Progenitor cell of endocrine pancreas (in vitro differentiated cells): ENCODE measurements at regions not wholly inside any gene's neighbourhood (a gene's known extent, or its start where the extent isn't known, plus 50 kb on each side); places are given as distances from the start of the nearest gene placed in this dataset.
A peak's percentile ranks its signal among the peaks of the same experiment; 100 is the strongest.

Experiments
- DNase-seq: peaks from one replicate; pipeline ENCODE4 v3.0.0; 2021; ENCODE audit warnings: low spot score; ENCODE audit not compliant: unreplicated experiment
- H3K27ac Mint-ChIP-seq: 2 replicates; pipeline ENCODE4 v1.8.0; 2021; ENCODE audit warnings: mild to moderate bottlenecking, moderate library complexity, mixed read lengths
- H3K27me3 Mint-ChIP-seq: 2 replicates; pipeline ENCODE4 v1.8.0; 2021; ENCODE audit warnings: mixed read lengths
- H3K36me3 Mint-ChIP-seq: 2 replicates; pipeline ENCODE4 v1.8.0; 2022; ENCODE audit warnings: mixed read lengths; ENCODE audit not compliant: insufficient read depth
- H3K4me1 Mint-ChIP-seq: 2 replicates; pipeline ENCODE4 v1.8.0; 2021; ENCODE audit warnings: low read depth, mixed read lengths
- H3K4me3 Mint-ChIP-seq: 2 replicates; pipeline ENCODE4 v1.8.0; 2021; ENCODE audit warnings: low read depth, mild to moderate bottlenecking, moderate library complexity, mixed read lengths
- H3K9me3 Mint-ChIP-seq: 2 replicates; pipeline ENCODE4 v1.8.0; 2021; ENCODE audit warnings: low read depth, mixed read lengths
- TF ChIP-seq, protein P1 (sequence below): fragments of 200-600 bp; sonication (generic); IDR thresholded peaks from one replicate; pipeline ENCODE4 v1.5.0; 2021; ENCODE audit warnings: antibody characterized with exemption, mild to moderate bottlenecking; ENCODE audit not compliant: unreplicated experiment

DNA sequence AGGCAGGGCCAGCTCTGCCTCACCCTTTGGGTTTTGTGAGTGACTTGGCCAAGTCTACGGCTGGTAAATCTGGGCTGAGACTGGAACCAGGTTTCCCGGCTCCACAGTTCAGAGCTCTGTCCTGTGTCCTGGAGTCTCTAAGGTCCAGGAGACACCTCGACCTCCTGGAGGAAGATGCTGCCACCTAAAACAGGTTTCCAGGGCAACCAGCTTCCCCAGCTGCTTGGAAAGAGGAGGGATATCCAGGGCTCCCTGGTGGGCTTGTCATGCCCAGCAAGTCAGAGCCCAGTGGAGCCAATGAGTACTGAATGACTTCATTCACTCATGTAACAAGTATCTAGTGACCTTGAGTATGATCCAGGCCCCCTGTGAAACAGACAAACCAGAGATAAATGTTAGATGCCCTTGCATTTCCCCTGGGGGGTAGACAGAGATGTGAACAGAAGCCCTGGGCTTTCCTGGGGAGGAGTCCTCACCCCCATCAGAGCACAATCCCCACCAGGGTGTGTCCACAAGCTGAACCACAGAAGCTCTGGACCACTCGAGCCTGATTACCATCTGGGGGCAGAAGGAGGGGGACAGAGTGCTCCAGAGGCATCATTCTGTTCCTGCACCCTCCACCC, 181.2 kb upstream of the RAB4A start:
- no peaks in the 10 kb centered on the region for H3K36me3 Mint-ChIP-seq
- H3K4me1 Mint-ChIP-seq: peaks cover 40% of the 10 kb centered on the region
- no peak for DNase-seq
- H3K9me3 Mint-ChIP-seq: no peaks in the 10 kb centered on the region
- H3K27me3 Mint-ChIP-seq: no peaks in the 10 kb centered on the region
- no peak overlapping the region for H3K27ac Mint-ChIP-seq
- H3K4me3 Mint-ChIP-seq: no peak overlapping the region
- TF ChIP-seq, protein P1, sequence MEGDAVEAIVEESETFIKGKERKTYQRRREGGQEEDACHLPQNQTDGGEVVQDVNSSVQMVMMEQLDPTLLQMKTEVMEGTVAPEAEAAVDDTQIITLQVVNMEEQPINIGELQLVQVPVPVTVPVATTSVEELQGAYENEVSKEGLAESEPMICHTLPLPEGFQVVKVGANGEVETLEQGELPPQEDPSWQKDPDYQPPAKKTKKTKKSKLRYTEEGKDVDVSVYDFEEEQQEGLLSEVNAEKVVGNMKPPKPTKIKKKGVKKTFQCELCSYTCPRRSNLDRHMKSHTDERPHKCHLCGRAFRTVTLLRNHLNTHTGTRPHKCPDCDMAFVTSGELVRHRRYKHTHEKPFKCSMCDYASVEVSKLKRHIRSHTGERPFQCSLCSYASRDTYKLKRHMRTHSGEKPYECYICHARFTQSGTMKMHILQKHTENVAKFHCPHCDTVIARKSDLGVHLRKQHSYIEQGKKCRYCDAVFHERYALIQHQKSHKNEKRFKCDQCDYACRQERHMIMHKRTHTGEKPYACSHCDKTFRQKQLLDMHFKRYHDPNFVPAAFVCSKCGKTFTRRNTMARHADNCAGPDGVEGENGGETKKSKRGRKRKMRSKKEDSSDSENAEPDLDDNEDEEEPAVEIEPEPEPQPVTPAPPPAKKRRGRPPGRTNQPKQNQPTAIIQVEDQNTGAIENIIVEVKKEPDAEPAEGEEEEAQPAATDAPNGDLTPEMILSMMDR: no peak

DNA sequence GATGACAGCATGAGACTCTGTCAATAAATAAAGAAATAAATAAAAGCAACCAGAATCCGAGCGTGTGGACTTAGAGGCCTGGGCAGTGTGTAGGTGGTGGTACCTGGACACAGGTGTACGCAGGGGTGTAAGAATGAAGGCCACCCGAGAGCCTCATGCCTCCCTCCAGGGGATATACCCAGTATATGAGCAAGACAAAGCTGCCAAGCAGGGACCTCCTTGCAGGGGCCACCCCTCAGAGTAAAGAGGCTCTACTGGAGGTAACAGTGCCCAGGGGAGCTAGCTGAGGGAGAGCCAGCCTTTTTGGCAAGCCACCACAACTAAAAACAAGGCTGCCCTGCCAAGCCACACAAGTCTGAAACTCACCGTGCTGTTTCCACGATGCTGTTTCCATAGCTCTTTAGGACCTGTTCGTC, 179.2 kb upstream of the RAB4A start:
- H3K27ac Mint-ChIP-seq: peak overlapping the region; percentile 31
- H3K36me3 Mint-ChIP-seq: no peaks in the 10 kb centered on the region
- DNase-seq: no peak
- H3K4me3 Mint-ChIP-seq: no peak overlapping the region
- H3K4me1 Mint-ChIP-seq: peaks cover 43% of the 10 kb centered on the region
- TF ChIP-seq, protein P1: no peak
- H3K27me3 Mint-ChIP-seq: no peaks in the 10 kb centered on the region
- H3K9me3 Mint-ChIP-seq: no peaks in the 10 kb centered on the region

DNA sequence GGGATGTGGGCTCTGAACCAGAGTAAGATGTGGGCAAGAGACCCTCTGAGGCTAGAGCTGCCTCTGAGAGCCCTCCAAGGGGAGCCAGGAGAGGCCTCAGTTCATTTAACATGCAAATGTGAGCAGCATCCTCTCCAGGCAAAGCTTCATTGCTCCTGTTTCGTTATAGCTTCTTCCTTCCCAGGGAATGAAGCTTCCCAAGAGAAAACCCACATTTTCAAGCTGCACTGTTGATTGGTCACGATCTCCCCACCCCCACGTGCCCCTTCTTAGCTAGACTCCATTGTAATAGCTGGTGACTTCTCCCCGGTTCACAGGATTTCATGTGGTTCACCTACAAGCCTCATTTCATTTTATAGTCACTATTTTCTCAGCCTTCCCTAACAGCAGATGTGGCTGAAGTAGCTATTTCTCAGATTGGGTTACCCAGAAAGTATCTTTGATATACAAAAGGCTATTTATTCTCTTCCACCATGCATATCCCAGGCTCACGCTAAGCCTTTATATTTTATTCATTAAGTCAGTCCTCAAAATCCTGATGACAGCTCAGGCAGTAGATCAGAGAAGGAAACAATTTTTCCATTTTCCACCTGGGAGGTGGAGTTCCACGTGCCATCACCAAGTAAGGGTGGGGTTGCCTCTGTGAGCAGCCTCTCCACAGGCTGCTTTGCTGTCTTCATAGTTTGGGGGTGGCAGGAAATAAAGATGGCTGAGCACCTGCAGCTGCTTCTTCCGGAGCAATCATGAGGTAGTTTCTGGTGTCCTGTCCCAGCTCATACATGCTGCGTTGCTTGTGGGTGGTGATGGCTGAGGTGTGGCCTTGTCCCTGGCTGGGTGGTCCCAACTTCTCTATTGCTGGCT, 178.3 kb upstream of the RAB4A start:
- no peak overlapping the region for H3K4me3 Mint-ChIP-seq

DNA sequence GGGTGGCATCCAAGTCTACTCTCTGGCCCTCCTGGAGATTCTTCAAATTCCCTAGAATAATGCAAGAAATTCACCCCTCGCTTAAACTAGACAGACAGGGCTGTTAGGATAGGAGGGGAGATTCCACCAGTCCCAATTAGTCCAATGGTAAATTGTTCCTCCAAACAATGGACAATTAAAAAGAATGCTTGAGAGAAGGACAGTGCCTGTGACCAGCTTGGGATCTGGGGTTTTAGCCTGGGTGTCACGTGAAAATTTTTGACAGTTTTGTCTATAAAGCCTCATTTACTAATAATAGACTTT, 177.7 kb upstream of the RAB4A start:
- Mint-ChIP-seq H3K27me3 (no peaks in the 10 kb centered on the region), H3K9me3 (no peaks in the 10 kb centered on the region), H3K4me1 (peaks cover 43% of the 10 kb centered on the region), H3K4me3 (peak overlapping the region; percentile 20), H3K27ac (peak overlapping the region; percentile 94), H3K36me3 (no peaks in the 10 kb centered on the region)
- DNase-seq: no peak
- TF ChIP-seq, protein P1: no peak

More for the DNA sequence above, 178.3 kb upstream of the RAB4A start:
- H3K27me3 Mint-ChIP-seq: no peaks in the 10 kb centered on the region
- no peaks in the 10 kb centered on the region for H3K36me3 Mint-ChIP-seq
- H3K27ac Mint-ChIP-seq: peak overlapping the region; percentile 94
- DNase-seq: no peak
- H3K4me1 Mint-ChIP-seq: peaks cover 43% of the 10 kb centered on the region
- no peaks in the 10 kb centered on the region for H3K9me3 Mint-ChIP-seq
- TF ChIP-seq, protein P1: no peak

DNA sequence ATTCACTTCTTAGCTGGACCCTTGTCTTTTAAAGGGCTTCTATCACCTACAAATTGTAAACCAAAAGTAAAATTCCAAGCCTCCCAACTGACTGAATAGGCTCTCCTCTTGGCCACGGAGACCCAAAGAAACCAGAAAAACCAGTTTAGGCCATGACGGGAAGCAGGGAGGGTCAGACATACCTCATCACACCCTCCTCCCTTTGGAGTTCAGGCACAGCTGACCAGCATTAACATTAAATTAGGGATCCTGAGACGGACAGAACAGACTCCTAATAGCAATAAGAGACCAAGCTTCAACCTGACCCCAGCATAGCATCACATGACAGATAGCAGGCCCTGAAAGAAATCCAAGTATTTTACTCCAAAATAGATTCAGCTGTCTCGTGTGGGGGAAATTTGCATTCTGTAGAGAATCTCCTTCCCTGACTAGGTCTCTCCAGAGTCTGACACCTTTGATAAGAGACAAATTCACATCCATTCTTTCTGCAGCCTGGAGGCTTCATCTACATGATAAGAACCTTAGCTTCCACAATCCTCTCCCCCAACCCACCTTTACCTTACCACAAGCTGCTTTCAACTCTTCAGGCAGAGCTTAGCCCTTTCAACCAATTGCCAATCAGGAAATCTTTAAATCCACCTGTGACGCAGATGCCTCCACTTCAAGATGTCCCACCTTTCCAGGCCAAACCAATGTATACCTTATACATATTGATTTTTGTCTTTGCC, 177.1 kb upstream of the RAB4A start:
- peak overlapping the region; percentile 94 for H3K27ac Mint-ChIP-seq
- peaks cover 40% of the 10 kb centered on the region for H3K4me1 Mint-ChIP-seq
- H3K4me3 Mint-ChIP-seq: peak overlapping the region; percentile 20
- no peaks in the 10 kb centered on the region for H3K27me3 Mint-ChIP-seq
- no peaks in the 10 kb centered on the region for H3K9me3 Mint-ChIP-seq
- DNase-seq: no peak
- TF ChIP-seq, protein P1: no peak
- H3K36me3 Mint-ChIP-seq: no peaks in the 10 kb centered on the region
